IMR-90 (cell line): ENCODE measurements at regions not wholly inside any gene's neighbourhood (a gene's known extent, or its start where the extent isn't known, plus 50 kb on each side); places are given as distances from the start of the nearest gene placed in this dataset.

Experiments used
- ATAC-seq: fragments of 200-7000 bp; cut with Tn5 transposase; 2 replicates; pipeline ENCODE4 v1.9.1; 2020; ENCODE audit warnings: low read depth, mild to moderate bottlenecking, moderate library complexity
- BruUV-seq: library from RNA; stranded (reverse); fragments of 400-500 nt; replicated peaks from 2 replicates; lab custom pipeline; 2021; lab: Mats Ljungman, UMichigan
- CTCF ChIA-PET: fragments of 300-600 bp; formaldehyde crosslinking; extraction: SDS; loops from one replicate; lab custom pipeline; 2021; ENCODE audit warnings: antibody characterized with exemption; lab: Yijun Ruan, JAX
- POLR2A ChIA-PET: fragments of 300-600 bp; sonication (Branson Sonifier 250); formaldehyde crosslinking; loops from one replicate; lab custom pipeline; 2022; ENCODE audit warnings: antibody characterized with exemption; ENCODE audit not compliant: unreplicated experiment; lab: Charles Lee
- DNase-seq: peaks from one replicate; pipeline ENCODE4 v3.0.0; 2013
- H2AFZ ChIP-seq: replicated peaks from 2 replicates; pipeline ENCODE3; 2013; ENCODE audit warnings: low read length, mild to moderate bottlenecking; ENCODE audit not compliant: poor library complexity
- H2AK5ac ChIP-seq: 2 replicates; pipeline ENCODE4 v1.6.1; 2013; ENCODE audit warnings: low read depth, low read length, inconsistent platforms
- H2AK9ac ChIP-seq: replicated peaks from 2 replicates; pipeline ENCODE3; 2013; ENCODE audit warnings: mild to moderate bottlenecking, low read depth, low read length, moderate library complexity; ENCODE audit not compliant: poor library complexity
- H2BK120ac ChIP-seq: 2 replicates; pipeline ENCODE4 v1.6.1; 2013; ENCODE audit warnings: low read depth, low read length, inconsistent platforms
- H2BK15ac ChIP-seq: 3 replicates; pipeline ENCODE4 v1.6.1; 2013; ENCODE audit warnings: low read depth, low read length, inconsistent platforms
- H2BK20ac ChIP-seq: 2 replicates; pipeline ENCODE4 v1.6.1; 2013; ENCODE audit warnings: low read depth, mild to moderate bottlenecking, inconsistent platforms, low read length, moderate library complexity
- H2BK5ac ChIP-seq: 2 replicates; pipeline ENCODE4 v1.6.1; 2013; ENCODE audit warnings: mild to moderate bottlenecking, low read depth, low read length, inconsistent platforms; ENCODE audit not compliant: poor library complexity, severe bottlenecking
- H3K14ac ChIP-seq: replicated peaks from 2 replicates; pipeline ENCODE4 v1.6.1; 2013; ENCODE audit warnings: low read depth, low read length, inconsistent platforms
- H3K18ac ChIP-seq: 2 replicates; pipeline ENCODE4 v1.6.1; 2013; ENCODE audit warnings: low read depth, low read length, control low read depth
- H3K23ac ChIP-seq: 2 replicates; pipeline ENCODE4 v1.6.1; 2013; ENCODE audit warnings: low read depth, low read length, inconsistent platforms
- H3K27ac ChIP-seq: 2 replicates; pipeline ENCODE4 v1.5.1; 2013; ENCODE audit warnings: mild to moderate bottlenecking, control low read depth, low read length; ENCODE audit not compliant: insufficient read depth
- H3K27me3 ChIP-seq: 2 replicates; pipeline ENCODE4 v1.6.1; 2013; ENCODE audit warnings: low read length; ENCODE audit not compliant: control insufficient read depth, insufficient read depth
- H3K36me3 ChIP-seq: 2 replicates; pipeline ENCODE4 v1.6.1; 2013; ENCODE audit warnings: low read length, mixed read lengths; ENCODE audit not compliant: control insufficient read depth, insufficient read depth
- H3K4ac ChIP-seq: 2 replicates; pipeline ENCODE4 v1.6.1; 2013; ENCODE audit warnings: low read depth, low read length, inconsistent platforms
- H3K4me1 ChIP-seq: 2 replicates; pipeline ENCODE4 v1.6.1; 2013; ENCODE audit warnings: low read length, mixed read lengths; ENCODE audit not compliant: control insufficient read depth, insufficient read depth
- H3K4me2 ChIP-seq: 2 replicates; pipeline ENCODE4 v1.6.1; 2013; ENCODE audit warnings: low read depth, mild to moderate bottlenecking, control low read depth, low read length, moderate library complexity
- H3K4me3 ChIP-seq: 2 replicates; pipeline ENCODE4 v1.5.1; 2013; ENCODE audit warnings: low read depth, mild to moderate bottlenecking, control low read depth, low read length, moderate library complexity; ENCODE audit not compliant: insufficient read depth
- H3K56ac ChIP-seq: 2 replicates; pipeline ENCODE4 v1.6.1; 2013; ENCODE audit warnings: low read length, inconsistent platforms; ENCODE audit not compliant: insufficient read depth; ENCODE audit errors: extremely low read depth
- H3K79me1 ChIP-seq, 2 experiments: 2 replicates each; pipeline ENCODE4 v1.6.1; 2013; ENCODE audit warnings: low read length in 2 of 2, inconsistent platforms in 1 of 2, low read depth in 1 of 2
- H3K9ac ChIP-seq: 2 replicates; pipeline ENCODE4 v1.6.1; 2013; ENCODE audit warnings: low read depth, low read length, control low read depth
- H3K9me1 ChIP-seq: 2 replicates; pipeline ENCODE4 v1.6.1; 2013; ENCODE audit warnings: low read length, inconsistent platforms; ENCODE audit not compliant: insufficient read depth
- H3K9me3 ChIP-seq: 2 replicates; pipeline ENCODE4 v1.6.1; 2013; ENCODE audit warnings: low read length; ENCODE audit not compliant: control insufficient read depth, insufficient read depth
- H4K20me1 ChIP-seq: 2 replicates; pipeline ENCODE4 v1.6.1; 2013; ENCODE audit warnings: low read length, inconsistent platforms; ENCODE audit not compliant: insufficient read depth
- H4K5ac ChIP-seq: 2 replicates; pipeline ENCODE4 v1.6.1; 2013; ENCODE audit warnings: mild to moderate bottlenecking, low read depth, low read length, control low read depth
- H4K8ac ChIP-seq, 2 experiments: 2 replicates each; pipeline ENCODE4 v1.6.1; 2013; ENCODE audit warnings: low read depth in 2 of 2, low read length in 2 of 2, control low read depth in 1 of 2, inconsistent platforms in 1 of 2
- H4K91ac ChIP-seq: 2 replicates; pipeline ENCODE4 v1.6.1; 2013; ENCODE audit warnings: low read depth, low read length, inconsistent platforms; ENCODE audit not compliant: insufficient read depth
- CHD1 ChIP-seq: IDR thresholded peaks from 2 replicates; pipeline ENCODE4 v1.6.1; 2012; ENCODE audit warnings: low read depth, low read length, improper control_type of control experiment
- MAFK ChIP-seq: IDR thresholded peaks from 2 replicates; pipeline ENCODE4 v1.6.1; 2012; ENCODE audit warnings: low read depth, low read length, improper control_type of control experiment
- MAZ ChIP-seq: IDR thresholded peaks from 2 replicates; pipeline ENCODE4 v1.6.1; 2012; ENCODE audit warnings: low read depth, mild to moderate bottlenecking, low read length, improper control_type of control experiment, moderate library complexity, borderline replicate concordance
- MXI1 ChIP-seq: IDR thresholded peaks from 2 replicates; pipeline ENCODE4 v1.6.1; 2012; ENCODE audit warnings: low read depth, mild to moderate bottlenecking, low read length, moderate library complexity, borderline replicate concordance
- NFE2L2 ChIP-seq: fragments of 150-350 bp; IDR thresholded peaks from 2 replicates; pipeline ENCODE4 v1.6.1; 2016; ENCODE audit warnings: low read depth, mild to moderate bottlenecking, low read length
- RAD21 ChIP-seq: IDR thresholded peaks from 2 replicates; pipeline ENCODE4 v1.6.1; 2012; ENCODE audit warnings: low read length, improper control_type of control experiment
- RFX5 ChIP-seq: IDR thresholded peaks from 2 replicates; pipeline ENCODE4 v1.8.0; 2012; ENCODE audit warnings: low read depth, mild to moderate bottlenecking, low read length, moderate library complexity
- SMC3 ChIP-seq: fragments of 150-350 bp; IDR thresholded peaks from 2 replicates; pipeline ENCODE4 v1.6.1; 2016; ENCODE audit warnings: low read depth, mild to moderate bottlenecking, antibody characterized with exemption, low read length, moderate library complexity
- WGBS, 2 experiments: methylation state at CpG; one replicate each; pipeline versions ENCODE4 v1.1.5 to v1.1.7; 2013; ENCODE audit warnings: missing lambda C conversion rate in 2 of 2; ENCODE audit not compliant: insufficient read length in 1 of 2; ENCODE audit errors: extremely low coverage in 2 of 2; 5-methylcytosine and 5-hydroxymethylcytosine counted together
- dilution Hi-C: fragments of 300-500 bp; cut with HindIII; formaldehyde crosslinking; loops from one replicate; pipeline ENCODE4 v1.14.3; 2018; ENCODE audit warnings: low sequenced_read_pairs; ENCODE audit not compliant: unreplicated experiment
- in situ Hi-C: fragments of 300-500 bp; cut with MboI; formaldehyde crosslinking; loops from 3 replicates; pipeline ENCODE4 v1.14.3; 2019; ENCODE audit warnings: low sequenced_read_pairs, inconsistent platforms, mixed read lengths
- intact Hi-C: fragments of 100-400 bp; cut with micrococcal nuclease; formaldehyde crosslinking; loops from 2 replicates; pipeline ENCODE4 v1.10.0; 2022
- TF ChIP-seq, protein P1 (sequence below): fragments of 150-350 bp; IDR thresholded peaks from 2 replicates; pipeline ENCODE4 v1.6.1; 2017; ENCODE audit warnings: mild to moderate bottlenecking, antibody characterized with exemption, low read length, low read depth
- TF ChIP-seq, protein P2 (sequence below): conservative IDR thresholded peaks from 2 replicates; pipeline ENCODE4 v1.5.1; 2012; ENCODE audit warnings: mild to moderate bottlenecking, low read depth, low read length, improper control_type of control experiment
- TF ChIP-seq, protein P3 (sequence below): fragments of 150-350 bp; IDR thresholded peaks from 2 replicates; pipeline ENCODE4 v1.6.1; 2016; ENCODE audit warnings: low read depth, mild to moderate bottlenecking, low read length, moderate library complexity, borderline replicate concordance

DNA sequence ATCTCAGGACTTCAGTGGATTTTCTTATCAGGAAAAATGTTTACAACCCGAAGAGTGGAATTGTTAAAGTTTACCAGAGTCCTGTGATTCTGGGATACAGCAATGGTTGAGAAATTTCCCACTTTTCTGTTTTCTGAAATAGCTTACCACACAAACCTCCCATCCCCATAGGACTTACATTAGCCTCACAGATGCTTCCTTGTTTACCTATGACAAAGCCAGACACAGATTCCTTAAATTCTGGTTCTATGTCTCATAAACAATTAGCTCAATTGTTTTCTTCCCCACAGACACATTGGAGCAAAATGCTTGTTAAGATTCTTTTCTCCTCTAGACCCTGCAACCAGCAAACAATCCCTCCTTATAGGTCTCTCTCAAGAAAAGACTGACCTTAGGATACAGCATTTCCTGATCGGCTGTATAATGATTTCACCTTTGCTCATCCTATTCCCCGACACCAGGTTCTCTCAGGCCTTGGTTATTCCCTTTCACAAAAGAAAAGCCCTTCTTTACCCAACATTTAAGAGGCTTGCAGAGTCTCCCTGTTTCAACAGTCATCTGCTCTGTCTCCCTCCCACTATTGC is 886.2 kb downstream of the ARAP2 start:
- no TSS peak for BruUV-seq
- Histone ChIP-seq H3K79me1 (no peaks in the 10 kb centered on the region), H3K14ac (no peak overlapping the region), H4K20me1 (no peaks in the 10 kb centered on the region), H2BK5ac (no peak overlapping the region), H2BK20ac (no peak overlapping the region), H3K23ac (no peak overlapping the region), H3K36me3 (no peaks in the 10 kb centered on the region), H2AK5ac (no peak overlapping the region), H3K27me3 (no peaks in the 10 kb centered on the region), H3K4ac (no peak overlapping the region), H2BK15ac (no peak overlapping the region), H3K4me3 (no peak overlapping the region), H3K4me1 (no peaks in the 10 kb centered on the region), H3K9ac (no peak overlapping the region), H3K9me1 (no peaks in the 10 kb centered on the region), H3K9me3 (no peaks in the 10 kb centered on the region), H3K4me2 (no peak overlapping the region), H2AK9ac (no peak overlapping the region), H4K8ac (no peak overlapping the region), H3K56ac (no peak overlapping the region), H2AFZ (no peak overlapping the region), H3K27ac (no peak overlapping the region), H4K5ac (no peak overlapping the region), H4K91ac (no peak overlapping the region), H2BK120ac (no peak overlapping the region), H3K18ac (no peak overlapping the region)
- DNase-seq: no peak
- POLR2A ChIA-PET: no interaction called here
- no peak for ATAC-seq
- dilution Hi-C loops (no loop called here), intact Hi-C loops (no loop called here), in situ Hi-C loops (no loop called here)
- 83% methylated on average over 1 of the region's 3 CpGs; no CpG with 5 or more reads in 1 of the 2 experiments for WGBS, 2 experiments
- TF ChIP-seq MAZ: no peak
- TF ChIP-seq RFX5: no peak
- no peak for TF ChIP-seq RAD21
- no peak for TF ChIP-seq SMC3
- TF ChIP-seq, protein P1, sequence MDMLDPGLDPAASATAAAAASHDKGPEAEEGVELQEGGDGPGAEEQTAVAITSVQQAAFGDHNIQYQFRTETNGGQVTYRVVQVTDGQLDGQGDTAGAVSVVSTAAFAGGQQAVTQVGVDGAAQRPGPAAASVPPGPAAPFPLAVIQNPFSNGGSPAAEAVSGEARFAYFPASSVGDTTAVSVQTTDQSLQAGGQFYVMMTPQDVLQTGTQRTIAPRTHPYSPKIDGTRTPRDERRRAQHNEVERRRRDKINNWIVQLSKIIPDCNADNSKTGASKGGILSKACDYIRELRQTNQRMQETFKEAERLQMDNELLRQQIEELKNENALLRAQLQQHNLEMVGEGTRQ: no peak
- no peak for TF ChIP-seq NFE2L2
- no peak for TF ChIP-seq MXI1
- TF ChIP-seq, protein P2, sequence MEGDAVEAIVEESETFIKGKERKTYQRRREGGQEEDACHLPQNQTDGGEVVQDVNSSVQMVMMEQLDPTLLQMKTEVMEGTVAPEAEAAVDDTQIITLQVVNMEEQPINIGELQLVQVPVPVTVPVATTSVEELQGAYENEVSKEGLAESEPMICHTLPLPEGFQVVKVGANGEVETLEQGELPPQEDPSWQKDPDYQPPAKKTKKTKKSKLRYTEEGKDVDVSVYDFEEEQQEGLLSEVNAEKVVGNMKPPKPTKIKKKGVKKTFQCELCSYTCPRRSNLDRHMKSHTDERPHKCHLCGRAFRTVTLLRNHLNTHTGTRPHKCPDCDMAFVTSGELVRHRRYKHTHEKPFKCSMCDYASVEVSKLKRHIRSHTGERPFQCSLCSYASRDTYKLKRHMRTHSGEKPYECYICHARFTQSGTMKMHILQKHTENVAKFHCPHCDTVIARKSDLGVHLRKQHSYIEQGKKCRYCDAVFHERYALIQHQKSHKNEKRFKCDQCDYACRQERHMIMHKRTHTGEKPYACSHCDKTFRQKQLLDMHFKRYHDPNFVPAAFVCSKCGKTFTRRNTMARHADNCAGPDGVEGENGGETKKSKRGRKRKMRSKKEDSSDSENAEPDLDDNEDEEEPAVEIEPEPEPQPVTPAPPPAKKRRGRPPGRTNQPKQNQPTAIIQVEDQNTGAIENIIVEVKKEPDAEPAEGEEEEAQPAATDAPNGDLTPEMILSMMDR: no peak
- TF ChIP-seq MAFK: no peak
- TF ChIP-seq, protein P3, sequence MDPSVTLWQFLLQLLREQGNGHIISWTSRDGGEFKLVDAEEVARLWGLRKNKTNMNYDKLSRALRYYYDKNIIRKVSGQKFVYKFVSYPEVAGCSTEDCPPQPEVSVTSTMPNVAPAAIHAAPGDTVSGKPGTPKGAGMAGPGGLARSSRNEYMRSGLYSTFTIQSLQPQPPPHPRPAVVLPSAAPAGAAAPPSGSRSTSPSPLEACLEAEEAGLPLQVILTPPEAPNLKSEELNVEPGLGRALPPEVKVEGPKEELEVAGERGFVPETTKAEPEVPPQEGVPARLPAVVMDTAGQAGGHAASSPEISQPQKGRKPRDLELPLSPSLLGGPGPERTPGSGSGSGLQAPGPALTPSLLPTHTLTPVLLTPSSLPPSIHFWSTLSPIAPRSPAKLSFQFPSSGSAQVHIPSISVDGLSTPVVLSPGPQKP: no peak
- no peak for TF ChIP-seq CHD1
- CTCF ChIA-PET: no interaction called here
